ENCODE measurements at regions not wholly inside any gene's neighbourhood (a gene's known extent, or its start where the extent isn't known, plus 50 kb on each side); places are given as distances from the start of the nearest gene placed in this dataset.

GRCh38 chr6:6818078-6818639 lies 229.6 kb downstream of the LY86 start:
- Mint-ChIP-seq H3K27ac (ENCODE audit: unreplicated experiment) (no peak overlapping the region), H3K9me3 (ENCODE audit: low read depth) (no peaks in the 10 kb centered on the region)

GRCh38 chr6:6820641-6821238 lies 232.2 kb downstream of the LY86 start:
- H3K36me3 Mint-ChIP-seq (ENCODE audit: low read depth), result no peaks in the 10 kb centered on the region
- H3K9me3 Mint-ChIP-seq (ENCODE audit: low read depth), result no peaks in the 10 kb centered on the region
- no peak overlapping the region for H3K4me3 Mint-ChIP-seq (ENCODE audit: unreplicated experiment)
- no peak overlapping the region for H3K27ac Mint-ChIP-seq (ENCODE audit: unreplicated experiment)
- TF ChIP-seq CTCF (IDR thresholded peaks at IDR 0.05), result no peak
- peaks cover 31% of the 10 kb centered on the region for H3K27me3 Mint-ChIP-seq (ENCODE audit: low read depth)
- DNase-seq (ENCODE audit: low spot score), result no peak
- no peaks in the 10 kb centered on the region for H3K4me1 Mint-ChIP-seq (ENCODE audit: low read depth)

More at GRCh38 chr6:6818078-6818639, 229.6 kb downstream of the LY86 start:
- H3K27me3 Mint-ChIP-seq (ENCODE audit: low read depth), result peaks cover 18% of the 10 kb centered on the region
- no peaks in the 10 kb centered on the region for H3K36me3 Mint-ChIP-seq (ENCODE audit: low read depth)
- TF ChIP-seq CTCF (IDR thresholded peaks at IDR 0.05), result no peak
- no peak overlapping the region for H3K4me3 Mint-ChIP-seq (ENCODE audit: unreplicated experiment)
- no peaks in the 10 kb centered on the region for H3K4me1 Mint-ChIP-seq (ENCODE audit: low read depth)
- DNase-seq (ENCODE audit: low spot score), result no peak

GRCh38 chr6:6821639-6822261 lies 233.2 kb downstream of the LY86 start:
- peaks cover 33% of the 10 kb centered on the region for H3K27me3 Mint-ChIP-seq (ENCODE audit: low read depth)
- H3K4me3 Mint-ChIP-seq (ENCODE audit: unreplicated experiment), result no peak overlapping the region
- H3K27ac Mint-ChIP-seq (ENCODE audit: unreplicated experiment), result no peak overlapping the region
- peaks cover 3% of the 10 kb centered on the region for H3K4me1 Mint-ChIP-seq (ENCODE audit: low read depth)
- no peaks in the 10 kb centered on the region for H3K36me3 Mint-ChIP-seq (ENCODE audit: low read depth)
- no peaks in the 10 kb centered on the region for H3K9me3 Mint-ChIP-seq (ENCODE audit: low read depth)
- DNase-seq (ENCODE audit: low spot score), result no peak
- TF ChIP-seq CTCF (IDR thresholded peaks at IDR 0.05), result no peak

- no peaks in the 10 kb centered on the region for H3K9me3 Mint-ChIP-seq (ENCODE audit: low read depth)
- DNase-seq (ENCODE audit: low spot score), result no peak
- no peaks in the 10 kb centered on the region for H3K36me3 Mint-ChIP-seq (ENCODE audit: low read depth)
- peaks cover 3% of the 10 kb centered on the region for H3K4me1 Mint-ChIP-seq (ENCODE audit: low read depth)
- peaks cover 33% of the 10 kb centered on the region for H3K27me3 Mint-ChIP-seq (ENCODE audit: low read depth)
- TF ChIP-seq CTCF (IDR thresholded peaks at IDR 0.05), result no peak
- no peak overlapping the region for H3K27ac Mint-ChIP-seq (ENCODE audit: unreplicated experiment)
- H3K4me3 Mint-ChIP-seq (ENCODE audit: unreplicated experiment), result no peak overlapping the region
These were observed 234.5 kb downstream of the LY86 start for GRCh38 chr6:6823030-6823429.

GRCh38 chr6:6823568-6824224 lies 235.2 kb downstream of the LY86 start:
- no peaks in the 10 kb centered on the region for H3K36me3 Mint-ChIP-seq (ENCODE audit: low read depth)
- H3K27ac Mint-ChIP-seq (ENCODE audit: unreplicated experiment), result no peak overlapping the region
- H3K27me3 Mint-ChIP-seq (ENCODE audit: low read depth), result peaks cover 33% of the 10 kb centered on the region
- no peak for DNase-seq (ENCODE audit: low spot score)
- no peak for TF ChIP-seq CTCF (IDR thresholded peaks at IDR 0.05)
- no peaks in the 10 kb centered on the region for H3K9me3 Mint-ChIP-seq (ENCODE audit: low read depth)
- no peak overlapping the region for H3K4me3 Mint-ChIP-seq (ENCODE audit: unreplicated experiment)
- H3K4me1 Mint-ChIP-seq (ENCODE audit: low read depth), result peaks cover 3% of the 10 kb centered on the region
